GM12872 (cell line): ENCODE measurements at regions not wholly inside any gene's neighbourhood (a gene's known extent, or its start where the extent isn't known, plus 50 kb on each side); places are given as distances from the start of the nearest gene placed in this dataset.

ENCODE experiments used
- TF ChIP-seq, protein P1 (sequence below): IDR thresholded peaks from 3 replicates; pipeline ENCODE4 v1.5.1; 2011; ENCODE audit warnings: low read depth, mild to moderate bottlenecking, low read length, moderate library complexity; ENCODE audit not compliant: insufficient read depth

DNA sequence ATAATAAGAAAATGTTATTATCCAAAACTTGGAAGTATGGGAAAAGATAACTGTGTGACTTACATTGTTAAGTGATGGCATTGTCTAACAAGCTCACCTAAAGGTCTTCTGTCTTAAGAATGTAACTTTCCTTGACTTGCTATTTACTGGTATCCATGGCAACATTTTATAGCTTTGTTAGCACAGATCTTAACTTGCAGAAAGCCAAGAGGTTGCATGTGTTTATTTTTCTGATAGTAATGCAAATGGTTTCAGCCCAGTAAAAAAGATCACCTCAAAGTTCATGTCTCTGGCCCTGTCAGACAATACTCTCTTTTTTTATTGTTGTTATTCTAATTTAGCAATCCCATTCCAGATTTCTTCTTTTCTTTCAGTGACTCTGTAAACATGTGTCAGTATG lies 425.3 kb downstream of the SPRY1 start:
- TF ChIP-seq, protein P1, sequence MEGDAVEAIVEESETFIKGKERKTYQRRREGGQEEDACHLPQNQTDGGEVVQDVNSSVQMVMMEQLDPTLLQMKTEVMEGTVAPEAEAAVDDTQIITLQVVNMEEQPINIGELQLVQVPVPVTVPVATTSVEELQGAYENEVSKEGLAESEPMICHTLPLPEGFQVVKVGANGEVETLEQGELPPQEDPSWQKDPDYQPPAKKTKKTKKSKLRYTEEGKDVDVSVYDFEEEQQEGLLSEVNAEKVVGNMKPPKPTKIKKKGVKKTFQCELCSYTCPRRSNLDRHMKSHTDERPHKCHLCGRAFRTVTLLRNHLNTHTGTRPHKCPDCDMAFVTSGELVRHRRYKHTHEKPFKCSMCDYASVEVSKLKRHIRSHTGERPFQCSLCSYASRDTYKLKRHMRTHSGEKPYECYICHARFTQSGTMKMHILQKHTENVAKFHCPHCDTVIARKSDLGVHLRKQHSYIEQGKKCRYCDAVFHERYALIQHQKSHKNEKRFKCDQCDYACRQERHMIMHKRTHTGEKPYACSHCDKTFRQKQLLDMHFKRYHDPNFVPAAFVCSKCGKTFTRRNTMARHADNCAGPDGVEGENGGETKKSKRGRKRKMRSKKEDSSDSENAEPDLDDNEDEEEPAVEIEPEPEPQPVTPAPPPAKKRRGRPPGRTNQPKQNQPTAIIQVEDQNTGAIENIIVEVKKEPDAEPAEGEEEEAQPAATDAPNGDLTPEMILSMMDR: no peak

DNA sequence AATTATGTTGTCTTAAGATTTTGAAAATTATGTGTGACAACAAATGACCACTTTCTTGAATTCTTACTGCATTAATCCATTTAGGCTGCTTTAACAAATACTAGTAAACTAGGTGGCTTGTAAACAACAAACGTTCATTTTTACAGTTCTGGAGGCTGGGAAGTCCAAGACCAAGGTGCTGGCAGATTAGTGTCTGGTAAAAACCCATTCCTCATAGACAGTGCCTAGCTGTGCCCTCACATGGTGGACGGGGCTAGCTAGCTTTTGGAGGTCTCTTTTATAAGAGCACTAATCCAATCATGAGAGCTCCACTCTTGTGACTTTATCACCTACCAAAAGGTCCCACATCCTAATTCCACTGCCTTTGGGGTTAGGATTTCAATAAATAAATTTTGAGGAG lies 425.8 kb downstream of the SPRY1 start:
- TF ChIP-seq, protein P1: no peak

DNA sequence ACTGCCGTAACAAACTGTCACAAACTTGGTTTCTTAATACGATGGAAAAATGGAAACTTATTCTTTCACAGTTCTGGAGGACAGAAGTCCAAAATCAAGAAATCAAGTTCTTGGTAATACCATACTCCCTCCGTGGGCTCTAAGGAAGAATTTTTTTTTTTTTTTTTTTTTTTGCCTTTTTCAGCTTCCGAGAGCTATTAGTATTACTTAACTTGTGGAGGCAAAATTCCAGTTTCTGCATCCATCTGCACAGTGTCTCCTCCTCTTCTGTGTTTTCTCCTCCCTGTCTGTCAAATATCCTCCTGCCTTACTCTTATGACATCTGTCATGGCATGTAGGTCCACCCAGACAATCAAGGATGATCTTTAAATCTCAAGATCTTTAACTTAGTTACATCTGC lies 426.6 kb downstream of the SPRY1 start:
- TF ChIP-seq, protein P1: no peak

DNA sequence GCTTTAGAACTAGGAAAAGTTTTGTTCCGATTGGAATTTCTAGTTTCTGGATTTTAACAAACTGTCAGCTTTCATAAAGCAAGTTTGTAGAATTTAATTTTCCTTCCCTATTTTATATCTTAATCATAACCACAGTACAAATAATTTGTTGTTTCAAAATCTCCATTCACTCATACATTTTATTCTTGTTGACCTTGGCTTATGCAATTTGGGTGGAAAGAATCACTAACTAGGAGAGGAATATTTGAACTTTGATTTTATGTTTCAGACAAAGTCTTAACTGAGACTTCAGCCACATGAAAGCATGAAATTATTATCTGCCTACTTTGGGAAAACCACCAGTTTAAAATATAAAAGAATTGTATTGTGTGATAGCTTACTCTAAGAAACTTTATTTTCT lies 427.9 kb downstream of the SPRY1 start:
- TF ChIP-seq, protein P1: no peak

DNA sequence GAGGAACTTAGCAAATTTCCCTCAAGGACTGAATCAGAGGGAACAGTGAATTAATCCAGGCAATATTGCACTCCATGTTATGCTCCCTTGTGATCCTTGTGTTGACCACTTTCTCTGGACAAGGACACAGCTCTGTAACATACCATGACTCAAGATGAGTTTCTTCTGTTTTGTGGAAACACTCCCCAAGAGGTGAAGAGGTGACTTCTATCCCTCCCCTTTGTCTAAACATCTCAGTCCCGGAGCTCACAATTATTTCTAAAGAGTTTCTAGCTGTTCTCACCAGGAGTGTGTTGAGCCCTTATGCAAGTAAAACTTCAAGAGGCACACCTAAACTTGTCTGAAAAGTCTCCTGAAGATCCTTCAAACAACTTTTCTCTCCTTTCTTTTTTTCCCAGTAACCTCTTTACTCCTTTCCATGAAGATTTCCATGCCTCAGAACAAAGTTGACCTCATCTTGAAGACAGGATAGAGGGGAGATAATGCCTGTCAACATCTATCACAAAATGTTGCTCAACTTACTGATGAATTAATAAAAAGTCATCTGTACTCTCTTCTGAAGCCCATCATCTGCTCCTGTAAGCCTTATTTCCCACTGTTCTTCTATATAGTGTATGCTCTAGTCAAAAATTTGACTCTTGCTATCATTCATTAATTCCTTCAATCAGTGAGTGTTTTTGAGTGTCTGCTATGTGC lies 429.1 kb downstream of the SPRY1 start:
- TF ChIP-seq, protein P1: no peak

DNA sequence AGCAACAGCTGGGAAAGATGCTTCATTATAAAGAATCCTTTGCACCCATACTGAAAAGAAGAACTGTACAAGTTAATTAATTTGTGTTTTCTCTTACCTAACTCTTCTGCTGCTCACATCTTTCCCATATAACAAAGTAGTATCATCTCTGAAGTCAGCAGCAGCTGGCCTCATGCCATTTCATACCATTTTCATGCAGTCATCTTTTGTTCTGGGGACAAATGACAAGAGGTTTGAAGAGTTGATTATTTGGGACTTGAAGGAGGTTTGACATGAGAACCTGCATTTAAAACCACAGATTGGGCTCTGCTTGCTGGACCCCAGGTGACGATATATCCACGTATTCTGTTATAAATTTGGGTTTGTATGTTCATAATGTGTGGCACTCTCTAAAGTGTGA lies 430.3 kb downstream of the SPRY1 start:
- TF ChIP-seq, protein P1: no peak

DNA sequence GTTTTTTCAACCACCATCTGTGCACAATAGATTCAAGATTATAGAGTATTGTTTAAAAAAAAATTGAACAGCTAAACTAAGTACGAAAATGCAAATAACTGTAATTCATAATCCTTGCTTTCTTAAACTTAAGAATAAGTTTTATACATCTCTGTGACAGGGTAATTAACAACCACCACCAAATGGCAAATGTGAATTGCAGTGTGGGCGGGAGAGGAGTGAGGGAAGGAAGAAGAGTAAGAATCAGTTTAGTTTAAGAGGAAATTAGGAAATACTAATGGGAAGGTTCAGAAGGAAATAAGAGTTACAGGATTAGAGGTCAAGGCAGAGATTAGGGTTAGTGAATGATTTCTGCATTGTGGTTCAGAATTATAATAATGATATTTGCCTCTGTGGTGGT lies 430.9 kb downstream of the SPRY1 start:
- TF ChIP-seq, protein P1: no peak
